OCI-M2 (cell line): ENCODE measurements at regions not wholly inside any gene's neighbourhood (a gene's known extent, or its start where the extent isn't known, plus 50 kb on each side); places are given as distances from the start of the nearest gene placed in this dataset.

Source experiments
- DNase-seq: peaks from one replicate; lab custom pipeline; 2025; ENCODE audit not compliant: unreplicated experiment; lab: John Stamatoyannopoulos, UW

DNA sequence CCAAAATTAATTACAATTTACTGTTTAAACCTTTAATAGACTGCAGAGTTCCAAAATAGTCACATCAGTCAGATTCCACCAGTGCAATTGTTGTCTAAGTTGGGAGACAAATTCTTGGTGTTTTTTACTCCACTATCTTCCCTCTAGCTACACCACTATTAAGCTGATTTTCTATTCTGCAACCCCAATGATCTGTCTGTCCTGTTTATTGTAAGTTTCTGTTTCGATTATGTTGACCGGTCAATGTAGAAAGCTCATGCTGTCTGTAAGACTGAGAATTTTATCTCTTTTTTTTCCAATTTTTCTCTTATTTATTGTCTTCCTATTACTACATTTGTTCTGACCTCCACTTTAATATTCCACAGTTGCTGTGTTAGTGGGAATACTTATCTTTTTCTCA, 557.5 kb downstream of the SH2D4B start:
- DNase-seq: no peak

DNA sequence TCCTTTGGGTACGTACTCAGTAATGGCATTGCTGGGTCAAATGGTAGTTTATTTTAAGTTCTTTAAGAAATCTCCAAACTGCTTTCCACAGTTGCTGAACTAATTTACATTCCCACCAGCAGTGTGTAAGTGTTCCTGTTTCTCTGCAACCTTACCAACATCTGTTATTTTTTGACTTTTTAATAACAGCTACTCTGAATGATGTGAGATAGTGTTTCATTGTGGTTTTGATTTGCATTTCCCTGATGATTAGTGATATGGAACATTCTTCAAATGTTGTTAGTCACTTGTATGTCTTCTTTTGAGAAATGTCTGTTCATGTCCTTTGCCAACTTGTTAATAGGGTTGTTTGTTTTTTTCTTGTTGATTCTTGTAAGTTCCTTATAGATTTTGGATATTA, 558.9 kb downstream of the SH2D4B start:
- DNase-seq: no peak

DNA sequence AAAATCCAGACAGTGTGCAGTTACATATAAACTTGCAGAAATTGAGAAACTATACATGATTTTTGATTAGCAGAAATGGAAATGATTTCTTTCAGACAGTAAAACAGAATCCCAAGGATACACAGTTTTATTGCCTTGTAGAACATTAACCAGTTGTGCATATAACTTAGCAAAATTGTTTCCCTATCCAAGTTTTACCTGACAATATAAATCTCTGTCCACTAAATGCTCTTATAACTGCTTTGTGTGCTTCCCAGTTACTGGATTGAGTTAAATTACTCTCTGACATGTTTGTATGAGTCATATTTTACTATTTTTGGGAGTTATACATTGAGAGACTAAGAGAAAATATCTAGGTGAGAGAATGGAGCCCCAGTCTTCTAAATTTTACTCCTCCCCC, 563.4 kb downstream of the SH2D4B start:
- no peak for DNase-seq

DNA sequence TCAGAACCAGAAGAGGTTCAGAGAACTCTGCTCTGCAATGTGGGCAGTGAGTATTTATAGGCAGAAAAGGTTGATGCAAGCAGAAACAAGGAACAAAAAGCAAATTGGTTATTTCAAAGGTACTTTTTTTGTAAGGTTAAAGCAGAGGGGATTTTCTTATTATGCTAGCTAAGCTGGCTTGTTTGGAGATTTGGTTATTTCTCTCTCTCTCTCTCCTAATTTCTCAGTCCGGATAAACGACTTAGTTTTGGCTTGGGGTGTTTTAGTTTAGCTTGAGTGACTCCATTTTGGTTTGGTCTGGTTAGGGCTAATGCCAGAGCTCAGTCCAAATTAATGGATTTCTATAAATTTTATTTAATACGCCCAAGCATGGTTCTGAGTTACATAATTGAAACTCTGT, 566.8 kb downstream of the SH2D4B start:
- no peak for DNase-seq

DNA sequence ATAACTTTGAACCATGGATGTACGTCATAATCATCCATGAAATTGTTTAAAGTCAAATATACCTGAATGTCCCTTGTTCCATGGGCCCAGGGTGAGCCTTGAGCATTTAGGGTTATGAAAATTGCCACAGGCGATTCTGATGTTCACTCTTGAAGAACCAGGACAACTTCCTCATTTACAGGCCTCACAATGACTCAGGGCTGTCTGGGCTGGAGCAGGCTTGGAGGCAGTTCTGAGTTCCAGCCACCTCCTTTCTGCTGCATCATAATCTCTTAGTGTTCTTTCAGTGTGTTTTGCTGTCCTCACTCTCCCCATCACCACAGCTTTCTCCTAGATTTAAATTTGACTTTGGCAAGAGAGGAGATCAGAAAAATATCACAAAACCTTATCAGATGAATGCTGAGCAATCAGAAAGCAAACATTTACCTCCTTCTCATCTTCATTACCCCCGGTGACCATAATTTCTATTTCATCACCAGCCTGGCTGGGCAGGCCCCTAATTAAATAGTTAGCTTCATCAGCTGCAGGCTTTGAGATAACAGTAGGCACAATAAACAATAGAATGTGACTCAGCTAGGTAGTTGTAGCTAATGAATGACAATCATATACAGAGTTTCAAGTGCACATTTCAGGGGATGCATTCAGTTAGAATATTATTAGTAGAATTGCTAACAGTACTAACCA, 571.0 kb downstream of the SH2D4B start:
- DNase-seq: no peak

DNA sequence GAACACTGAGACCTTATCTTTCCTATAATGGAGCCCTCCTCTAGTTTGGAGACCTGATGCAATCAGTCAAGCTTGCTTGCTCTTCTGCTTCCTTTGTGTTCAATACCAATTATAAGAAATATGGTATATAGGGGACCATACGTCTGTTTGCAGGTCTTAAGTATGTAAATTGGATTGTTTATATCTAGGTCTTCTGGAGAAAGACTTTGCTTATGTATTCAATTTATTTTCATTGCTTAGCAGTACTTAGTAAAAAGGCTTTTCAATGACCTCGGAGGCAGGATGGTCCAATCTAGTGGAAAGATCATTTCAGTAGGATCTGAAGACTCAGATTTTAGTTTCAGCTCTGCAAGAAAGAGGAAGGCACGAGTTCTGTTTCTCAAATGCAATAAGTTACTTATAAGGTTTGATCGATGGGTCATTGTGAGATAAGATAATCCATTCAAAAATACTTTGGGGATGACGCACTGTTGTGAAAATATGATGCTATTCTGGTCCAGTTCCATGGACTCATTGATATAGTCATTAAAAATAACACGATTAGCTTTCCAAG, 571.6 kb downstream of the SH2D4B start:
- DNase-seq: no peak

DNA sequence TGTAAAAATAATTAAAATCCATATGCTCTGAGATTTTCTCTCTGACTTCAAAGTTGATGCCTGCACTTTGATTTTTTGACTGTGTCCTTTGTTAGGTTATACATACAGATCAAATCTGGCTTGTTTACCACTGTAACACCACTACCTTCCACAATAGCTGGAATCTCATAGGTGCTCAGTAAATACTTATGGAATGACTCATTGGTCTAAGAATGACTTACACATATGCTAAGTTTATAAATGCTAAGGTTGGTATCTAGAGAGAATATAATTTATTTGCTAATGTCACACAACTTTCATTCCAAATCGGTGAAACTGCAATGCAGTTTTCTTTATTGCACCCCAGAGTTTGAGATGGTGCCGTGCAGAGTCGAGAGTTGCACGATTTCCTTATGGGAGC, 578.5 kb downstream of the SH2D4B start:
- no peak for DNase-seq

DNA sequence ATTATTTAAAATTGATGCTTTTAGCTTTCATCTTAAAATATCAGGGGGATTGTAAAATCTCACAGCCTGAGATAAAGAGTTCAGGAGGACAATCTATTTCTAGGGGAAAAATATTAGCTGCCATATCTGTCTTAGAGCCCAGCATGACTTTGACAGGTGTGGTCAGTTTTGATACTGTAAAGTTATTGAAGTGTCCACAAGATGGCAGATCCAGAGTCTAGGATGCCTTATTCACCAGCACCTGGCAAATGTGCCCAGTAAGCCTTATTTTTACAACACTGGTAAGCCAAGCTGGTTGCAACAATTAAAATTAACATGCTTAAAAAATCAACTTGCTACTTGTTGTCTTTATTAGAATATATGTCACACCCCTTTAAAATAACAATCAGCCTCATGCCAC, 579.3 kb downstream of the SH2D4B start:
- no peak for DNase-seq

DNA sequence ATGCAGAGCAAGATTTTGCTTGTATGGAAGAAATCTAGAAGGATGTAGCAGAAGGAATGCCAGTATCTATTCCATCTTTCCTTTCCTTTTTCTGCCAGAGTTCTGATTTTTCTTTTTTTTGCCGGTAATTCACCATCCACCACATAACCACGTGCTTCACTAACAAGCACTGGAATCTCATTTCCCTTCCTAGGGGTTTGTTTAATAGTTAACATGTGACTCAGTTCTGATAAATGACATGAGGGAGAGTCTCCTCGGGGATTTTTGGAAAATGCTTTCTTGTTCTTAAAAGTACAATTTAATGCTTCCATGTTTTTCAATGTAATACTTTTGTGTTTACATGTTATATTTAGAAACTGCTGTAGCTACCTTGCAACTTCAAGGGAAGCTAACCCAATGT, 590.2 kb downstream of the SH2D4B start:
- no peak for DNase-seq

DNA sequence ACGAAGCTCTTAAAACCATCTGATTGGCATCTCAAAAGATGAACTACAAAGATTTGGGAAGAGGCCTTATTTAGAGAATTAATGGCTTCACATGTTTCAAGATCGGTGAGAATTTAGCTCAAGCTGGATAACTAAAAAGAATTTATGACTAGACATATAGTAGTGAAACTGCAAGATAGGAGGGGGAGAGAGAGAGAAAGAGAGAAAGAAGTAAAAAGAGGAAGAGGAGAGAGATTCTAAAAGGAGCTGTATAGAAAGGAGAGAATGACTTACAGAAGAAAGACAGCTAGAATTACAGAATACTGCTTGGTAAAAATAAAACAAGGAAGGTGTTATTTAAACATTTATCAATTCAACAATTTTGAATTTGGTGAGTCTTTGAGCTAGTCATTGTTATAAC, 592.3 kb downstream of the SH2D4B start:
- no peak for DNase-seq

DNA sequence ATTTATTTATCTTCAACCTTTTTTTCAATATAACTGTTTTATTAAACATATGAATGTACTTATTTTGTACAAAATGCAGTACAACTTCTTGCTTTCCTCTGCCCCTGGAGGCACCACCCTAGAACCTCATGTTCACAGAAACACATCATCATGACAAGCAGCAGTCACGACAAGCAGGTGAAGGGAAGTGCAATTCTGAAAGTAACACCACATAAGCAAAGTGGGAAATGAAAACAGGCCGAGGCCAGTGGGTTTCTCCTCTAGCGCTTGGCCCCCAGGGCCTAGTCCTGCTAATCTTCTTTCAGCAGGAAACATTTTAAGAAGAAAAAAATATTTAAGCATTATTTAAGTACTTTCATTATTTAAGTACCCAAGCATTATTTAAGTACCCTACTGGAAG, 598.1 kb downstream of the SH2D4B start:
- DNase-seq: no peak

DNA sequence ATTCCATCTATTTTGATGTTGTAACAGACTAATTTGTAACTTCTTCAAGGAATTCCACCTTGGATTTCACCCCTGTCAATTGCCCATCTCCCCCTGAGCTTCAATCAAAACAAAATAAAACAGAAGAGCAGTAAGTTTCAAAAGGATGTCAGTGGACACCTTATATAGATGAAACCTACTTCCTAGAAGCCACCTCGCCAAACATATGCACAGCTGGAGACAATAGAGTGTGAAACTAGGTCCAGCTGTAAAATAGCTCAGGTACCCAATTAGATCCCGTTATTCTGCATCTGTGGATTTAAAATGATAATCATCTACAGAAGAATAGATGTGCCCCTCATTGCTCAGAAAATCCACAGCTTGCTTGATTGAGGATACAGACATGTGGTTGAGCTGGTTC, 598.6 kb downstream of the SH2D4B start:
- DNase-seq: no peak

DNA sequence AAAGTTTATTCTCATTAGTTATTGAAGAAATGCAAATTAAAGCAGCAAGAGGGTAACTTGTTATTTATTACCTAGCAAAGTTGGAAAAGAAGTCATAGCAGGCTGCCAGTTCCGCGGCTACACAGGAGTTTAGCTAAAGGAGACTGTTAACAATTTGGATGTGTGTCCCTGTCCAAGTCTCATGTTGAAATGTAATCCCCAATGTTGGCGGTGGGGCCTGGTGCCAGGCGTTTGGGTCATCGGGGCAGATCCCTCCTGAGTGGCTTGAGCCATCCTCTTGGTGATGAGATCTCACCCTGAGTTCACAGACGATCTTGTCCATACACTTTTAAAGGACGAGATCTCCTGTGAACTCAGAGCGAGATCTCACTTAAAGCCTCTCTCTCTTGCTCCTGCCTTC, 608.3 kb downstream of the SH2D4B start:
- no peak for DNase-seq

DNA sequence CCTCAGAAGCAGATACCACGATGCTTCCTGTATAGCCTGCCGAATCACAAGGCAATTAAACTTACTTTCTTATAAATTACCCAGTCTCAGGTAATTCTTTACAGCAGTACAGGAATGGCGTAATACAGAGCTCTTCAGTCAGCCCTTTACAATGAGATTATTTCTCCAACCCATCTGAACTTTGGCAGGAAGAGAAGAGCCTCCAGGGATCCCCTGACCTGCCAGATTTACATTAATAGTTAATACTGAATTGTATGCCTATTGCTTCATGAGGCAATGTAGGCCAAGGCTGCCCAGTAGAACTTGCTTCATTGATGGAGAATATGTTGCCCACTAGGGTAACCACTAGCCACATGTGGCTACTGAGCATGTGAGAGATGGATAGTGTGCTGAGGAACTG, 608.7 kb downstream of the SH2D4B start:
- DNase-seq: no peak

DNA sequence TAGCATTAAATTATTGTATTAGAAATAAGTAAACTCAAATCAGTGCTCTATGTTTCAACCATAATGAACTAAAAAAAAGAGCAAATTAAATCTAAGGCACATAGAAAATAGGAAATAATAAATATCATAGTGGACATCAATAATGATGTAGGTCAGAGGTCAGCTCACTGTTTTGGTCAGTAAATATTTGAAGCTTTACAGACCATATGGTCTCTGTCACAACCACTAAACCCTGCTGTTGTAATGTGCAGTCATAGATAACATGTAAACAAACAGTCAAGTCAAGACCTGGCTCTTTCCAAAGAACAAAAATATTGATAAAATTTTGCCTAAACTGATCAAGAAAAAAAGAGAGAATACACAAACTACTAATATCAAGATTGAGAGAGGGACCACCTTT, 615.0 kb downstream of the SH2D4B start:
- no peak for DNase-seq

DNA sequence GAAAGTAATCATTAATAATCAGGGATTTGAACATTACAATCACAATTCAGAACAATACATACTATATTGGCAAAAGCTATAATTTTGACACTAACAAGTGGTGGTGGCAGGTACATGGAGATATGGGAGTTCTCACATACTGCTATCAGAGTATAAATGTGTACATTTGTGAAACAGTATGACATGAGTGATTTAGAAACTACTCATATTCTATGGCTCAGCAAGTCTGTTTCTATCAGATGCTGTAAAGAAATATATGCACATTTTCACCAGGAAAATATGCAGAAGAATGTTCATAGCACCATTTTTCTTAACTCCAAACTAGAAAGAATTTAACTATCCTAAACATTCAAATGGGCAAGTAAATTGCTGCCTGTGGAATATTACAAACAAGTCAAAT, 620.0 kb downstream of the SH2D4B start:
- no peak for DNase-seq

DNA sequence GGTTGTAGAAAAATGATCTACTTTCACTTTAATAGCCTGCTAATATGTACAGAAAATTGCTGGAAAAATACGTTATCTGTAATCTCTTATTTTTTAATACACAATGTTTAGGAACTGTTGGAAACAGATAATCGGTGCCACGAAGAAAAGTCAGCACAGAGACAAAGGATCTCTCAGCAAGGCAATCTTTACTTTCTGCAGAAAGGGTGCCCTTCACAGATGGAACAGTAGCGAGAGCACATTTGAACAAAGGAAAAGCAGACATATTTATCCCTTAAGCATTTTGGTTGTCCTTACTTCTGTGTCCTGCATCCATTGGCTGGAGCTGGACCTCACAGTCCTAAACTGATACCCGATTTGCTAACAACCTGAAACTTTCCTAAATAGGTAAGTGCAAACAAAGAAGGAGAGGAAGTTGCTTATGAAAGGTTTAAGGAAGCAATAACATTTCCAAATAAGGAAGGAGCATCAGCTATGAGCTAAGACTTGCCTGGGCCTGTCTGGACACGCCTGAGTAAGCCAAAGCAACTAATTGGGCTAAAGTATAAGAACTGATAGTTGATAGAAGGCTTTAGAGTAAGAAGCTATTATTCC, 640.0 kb downstream of the SH2D4B start:
- DNase-seq: no peak

DNA sequence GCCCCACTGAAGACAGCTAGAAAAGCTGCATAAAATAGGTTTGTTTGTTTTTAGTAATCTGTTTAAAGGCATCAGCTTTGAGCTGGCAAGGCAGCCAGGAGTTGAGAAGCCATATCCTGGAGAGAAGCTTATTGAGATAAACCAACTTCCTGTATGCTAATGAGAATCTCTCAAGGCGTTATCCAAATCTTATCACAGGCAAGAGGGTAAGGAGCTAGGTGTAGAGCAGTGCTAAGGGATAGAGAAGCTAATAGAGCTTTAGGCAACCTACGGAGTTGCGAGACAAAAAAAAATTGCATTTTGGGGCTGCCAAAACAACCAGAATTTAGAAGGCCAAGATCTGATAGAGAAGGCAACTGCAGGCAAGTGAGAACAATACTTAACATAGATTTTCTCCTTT, 641.6 kb downstream of the SH2D4B start:
- DNase-seq: no peak

DNA sequence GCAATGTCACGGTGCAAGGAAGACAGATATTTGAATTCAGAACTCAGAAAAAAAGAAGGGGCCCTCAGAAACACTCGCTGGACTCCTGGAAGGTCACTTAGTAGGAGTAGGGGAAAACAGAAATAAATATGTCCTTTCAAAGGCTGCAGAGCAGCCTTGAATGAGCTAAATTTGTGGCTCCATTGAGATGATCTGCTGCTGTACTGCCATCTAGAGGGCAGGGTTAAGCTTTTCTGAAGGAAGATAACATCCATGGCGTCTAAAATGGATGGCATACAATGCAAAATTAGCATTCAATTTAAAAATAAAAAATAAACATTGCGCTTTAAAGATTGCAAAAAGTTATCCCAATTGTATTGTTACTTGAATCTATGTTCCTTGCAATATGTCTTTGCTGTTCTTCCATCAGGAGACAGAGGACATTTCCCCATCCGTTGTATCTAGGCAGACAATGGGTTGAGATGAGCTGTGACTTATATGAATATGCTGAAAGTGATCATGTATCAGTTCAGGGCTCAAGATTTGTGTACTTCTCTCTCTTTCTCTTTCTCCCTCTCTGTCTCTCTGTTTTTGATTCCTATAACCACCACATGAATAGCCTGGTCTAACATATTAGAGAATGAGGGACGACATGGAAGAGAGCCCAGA, 642.2 kb downstream of the SH2D4B start:
- no peak for DNase-seq

DNA sequence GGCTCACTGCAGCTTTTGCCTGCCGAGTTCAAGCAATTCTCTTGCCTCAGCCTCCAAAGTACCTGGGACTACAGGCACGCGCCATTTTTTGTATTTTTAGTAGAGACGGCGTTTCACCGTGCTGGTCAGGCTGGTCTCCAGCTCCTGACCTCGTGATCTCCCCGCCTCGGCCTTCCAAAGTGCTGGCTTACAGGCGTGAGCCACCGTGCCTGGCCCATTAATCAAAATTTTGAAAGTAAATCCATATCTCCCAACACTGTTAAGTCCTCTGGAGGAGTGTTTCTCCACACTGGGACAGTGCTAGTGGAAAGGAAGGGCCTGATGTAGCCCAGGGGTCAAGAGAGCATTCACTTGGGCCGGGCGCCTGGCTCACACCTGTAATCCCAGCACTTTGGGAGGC, 644.6 kb downstream of the SH2D4B start:
- DNase-seq: no peak

DNA sequence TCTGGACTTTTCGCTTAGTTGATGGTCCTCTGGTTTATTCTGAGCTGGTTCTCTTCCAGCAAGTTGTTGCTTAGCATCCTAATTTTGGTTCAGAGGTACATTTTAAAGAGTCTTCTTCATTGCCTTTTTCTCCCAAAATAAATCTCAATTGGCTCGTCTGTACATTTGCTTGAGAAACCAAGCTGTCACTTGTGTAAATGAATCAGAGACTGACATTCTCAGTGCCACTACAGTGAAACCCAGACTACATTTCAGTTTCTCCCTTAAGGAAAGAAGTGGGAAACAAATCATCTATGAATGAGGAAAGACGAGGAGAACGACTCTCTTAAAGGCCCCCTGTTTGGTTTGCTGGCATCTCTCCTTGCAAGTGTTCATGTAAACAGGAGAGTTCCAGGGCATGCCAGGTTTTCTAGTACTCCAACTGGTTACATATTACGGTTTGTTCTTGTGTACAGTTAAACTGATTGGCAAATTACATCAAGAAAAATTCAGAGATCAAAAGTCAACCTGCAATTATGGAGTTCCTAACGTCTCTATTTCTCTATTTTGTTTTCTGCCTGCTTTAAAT, 654.6 kb downstream of the SH2D4B start:
- DNase-seq: no peak

DNA sequence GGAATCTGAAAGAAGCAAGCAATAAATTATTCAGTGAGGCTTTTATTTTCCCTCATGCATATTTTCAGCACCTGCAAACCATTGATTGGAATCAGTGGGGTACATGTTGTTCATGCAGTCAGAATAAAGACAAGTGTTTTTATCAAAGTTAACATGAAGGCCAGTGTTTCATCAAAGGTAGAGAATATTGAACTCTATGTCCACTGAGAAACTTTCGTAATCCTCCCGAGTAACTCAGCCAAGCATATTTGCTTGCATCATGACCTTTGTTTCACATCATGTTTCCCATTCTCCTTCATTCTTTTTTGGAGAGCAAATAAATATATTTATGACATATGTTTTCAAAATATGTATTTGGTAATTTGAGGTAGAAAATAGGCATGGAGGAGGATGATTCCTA, 663.1 kb downstream of the SH2D4B start:
- DNase-seq: no peak
